ENCODE measurements at regions not wholly inside any gene's neighbourhood (a gene's known extent, or its start where the extent isn't known, plus 50 kb on each side); places are given as distances from the start of the nearest gene placed in this dataset.
A peak's percentile ranks its signal among the peaks of the same experiment; 100 is the strongest.

DNA sequence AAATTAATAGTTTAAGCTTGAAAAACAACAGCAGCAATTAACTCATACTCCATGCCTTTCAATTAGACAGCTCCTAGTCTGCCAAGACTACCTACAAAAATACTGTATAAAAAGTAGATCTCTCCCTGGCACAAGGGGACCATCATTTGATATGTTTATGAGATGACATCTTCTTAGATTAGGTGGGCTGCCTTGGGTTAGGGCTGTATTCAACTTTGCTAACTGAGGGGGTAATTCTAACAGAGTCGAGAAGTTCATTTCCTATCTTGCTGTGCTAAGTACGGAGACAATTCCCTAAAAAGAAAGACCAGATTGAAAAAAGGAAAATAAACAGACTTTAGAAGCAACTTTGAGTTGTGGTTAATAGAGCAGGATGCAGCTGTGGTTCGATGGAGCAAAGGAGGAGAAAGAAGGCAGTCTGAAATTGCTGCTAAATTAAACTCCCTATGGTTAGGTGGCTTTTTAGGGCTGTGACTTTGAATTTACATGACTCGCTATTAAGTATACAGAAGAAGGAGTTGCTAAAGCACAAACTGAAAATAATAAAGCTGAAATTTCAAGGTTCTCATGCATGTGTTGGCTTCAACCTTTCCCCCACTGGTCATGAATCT, 75.4 kb downstream of the CDC7 start:
- no peak for DNase-seq (ENCODE audit: low spot score)

DNA sequence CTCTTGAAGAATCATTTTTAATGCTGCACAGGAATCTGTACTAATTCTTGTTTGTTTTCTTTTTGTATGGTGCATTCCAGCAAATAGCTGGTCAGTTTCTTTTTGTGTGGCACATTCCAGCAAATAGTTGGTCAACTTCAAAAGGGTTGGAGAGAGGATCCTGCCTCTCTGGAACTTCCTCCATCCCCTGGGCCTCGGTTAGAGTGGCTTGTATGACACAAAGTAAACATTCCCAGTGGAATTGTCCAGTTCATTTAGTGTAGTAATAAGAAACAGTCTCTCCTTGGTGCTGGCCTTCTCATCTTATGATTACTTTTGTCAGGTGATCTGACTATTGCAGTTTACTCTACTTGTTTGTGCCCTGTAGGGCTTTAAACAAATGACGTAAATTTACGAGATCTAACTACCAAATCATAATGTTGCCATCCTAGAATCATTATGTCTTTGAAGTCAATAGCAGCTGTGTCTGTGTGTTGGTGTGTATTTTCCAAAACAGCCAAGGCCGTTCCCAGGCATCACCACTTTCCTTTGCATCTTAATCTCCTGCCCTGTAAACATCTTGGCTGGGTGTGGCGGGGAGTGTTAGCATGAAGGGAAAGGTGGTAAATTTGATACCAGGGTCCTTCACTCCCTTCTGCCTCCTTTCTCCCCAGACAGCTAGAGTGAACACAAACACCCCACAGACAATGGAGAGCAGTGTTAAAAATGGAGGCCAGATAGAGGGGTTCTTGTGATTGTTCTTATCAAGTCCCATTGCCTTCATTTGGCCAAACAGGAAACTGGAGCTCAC, 77.9 kb downstream of the CDC7 start:
- peak; percentile 8 for DNase-seq (ENCODE audit: low spot score)

DNA sequence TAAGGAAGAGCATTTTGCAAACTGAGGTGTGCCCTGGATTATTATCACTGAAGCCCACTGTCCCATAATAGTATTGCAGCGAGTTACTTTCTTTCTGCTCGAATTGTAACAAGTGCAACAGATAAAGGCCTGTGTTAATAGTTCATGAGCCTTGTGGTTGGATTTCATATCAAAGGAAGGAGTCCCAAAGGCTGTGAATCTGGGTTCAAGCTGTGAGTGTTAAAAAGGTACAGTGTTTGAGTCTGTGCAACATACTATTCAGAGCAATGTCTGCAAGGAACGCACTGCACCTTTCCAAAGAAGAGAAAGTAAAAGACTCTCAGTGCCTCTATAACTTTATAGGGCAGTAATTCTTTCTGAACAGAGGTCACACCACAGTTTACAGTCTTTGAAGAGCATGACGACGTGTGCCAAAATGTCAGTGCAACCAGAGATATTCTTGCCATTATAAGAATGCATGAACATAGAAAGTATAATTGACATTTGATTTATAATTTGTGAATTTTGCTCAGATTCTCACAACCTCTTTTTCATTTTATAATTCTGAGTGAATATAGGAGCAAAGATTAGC, 79.1 kb downstream of the CDC7 start:
- DNase-seq (ENCODE audit: low spot score): no peak

DNA sequence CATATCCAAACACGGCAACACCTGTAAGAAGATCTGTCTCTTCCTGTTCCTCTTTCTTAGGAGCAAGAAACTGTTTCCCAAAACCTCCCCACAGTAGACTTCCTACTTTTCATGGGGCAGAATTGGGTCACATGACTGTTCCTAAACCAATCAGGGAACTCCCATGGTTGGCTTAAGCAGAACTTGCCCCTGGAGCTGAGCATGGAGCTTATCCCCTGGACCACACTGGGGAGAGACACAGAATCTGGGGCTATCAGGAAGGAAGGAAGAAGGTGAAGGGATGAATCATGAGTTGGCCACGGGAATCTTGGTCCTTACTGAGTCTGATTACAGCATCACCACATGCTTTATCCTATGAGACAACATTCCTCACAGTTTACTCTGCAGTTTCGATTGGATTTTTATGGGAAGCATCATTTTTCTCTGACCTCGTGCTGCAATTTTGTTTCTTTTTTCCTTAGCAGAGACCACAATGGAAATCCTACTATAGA, 81.8 kb downstream of the CDC7 start:
- DNase-seq (ENCODE audit: low spot score): no peak

DNA sequence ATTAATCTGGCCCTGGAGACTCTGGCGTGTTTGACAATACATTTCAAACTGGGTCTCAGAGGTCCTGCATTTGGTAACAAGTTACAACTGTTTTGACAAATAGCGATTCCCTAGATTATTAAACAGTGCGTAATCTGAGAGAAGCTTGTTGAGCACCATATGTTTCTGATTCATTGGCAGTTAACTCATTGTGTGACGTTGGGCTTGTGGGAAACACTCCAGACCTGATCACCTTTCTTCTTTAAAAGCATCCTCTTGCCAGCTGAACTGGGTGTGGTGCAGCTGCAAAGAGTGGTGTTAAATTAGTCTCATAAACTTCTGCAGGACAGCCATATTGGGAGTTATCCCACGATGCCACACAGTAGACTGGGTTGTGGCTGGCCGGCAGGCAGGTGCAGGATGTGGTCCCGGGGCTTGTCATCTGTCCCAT, 82.7 kb downstream of the CDC7 start:
- DNase-seq (ENCODE audit: low spot score): no peak

DNA sequence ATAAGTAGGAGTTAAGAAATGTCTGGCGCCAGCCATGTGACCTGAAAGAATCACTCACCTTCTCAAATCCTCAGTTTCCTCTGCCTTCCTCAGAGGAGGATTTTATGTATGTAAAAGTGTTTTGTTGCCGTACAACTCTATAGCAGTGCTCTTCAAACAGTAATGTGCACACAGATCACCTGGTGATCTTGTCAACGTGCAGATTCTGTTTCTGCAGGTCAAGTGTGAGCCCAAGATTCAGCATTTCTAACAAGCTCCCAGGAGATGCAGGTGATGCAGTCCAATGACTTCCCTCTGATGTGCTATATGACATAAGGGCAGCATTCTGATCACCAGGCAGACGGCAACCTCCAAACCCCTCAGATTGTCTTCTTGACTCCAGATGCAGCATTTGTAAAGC, 83.7 kb downstream of the CDC7 start:
- DNase-seq (ENCODE audit: low spot score): no peak

DNA sequence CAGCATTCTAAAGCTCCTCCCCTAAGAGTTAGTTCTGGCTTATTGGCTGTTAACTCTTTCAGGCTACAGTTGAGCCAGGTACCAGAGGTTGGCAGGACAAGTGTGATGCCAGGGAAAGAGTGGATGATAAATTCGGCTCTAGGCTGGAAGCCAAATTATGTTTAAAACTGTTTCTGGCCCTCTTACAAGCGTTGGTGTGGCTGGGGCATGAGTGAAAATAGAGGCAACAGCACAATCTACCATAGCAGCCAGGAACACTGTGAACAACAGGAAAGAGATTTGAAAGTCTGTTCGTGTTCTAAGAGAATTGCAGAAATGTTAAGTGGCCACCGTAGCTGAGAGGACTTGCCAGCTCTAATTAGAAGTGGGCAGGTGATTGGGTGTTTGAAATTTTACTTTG, 84.2 kb downstream of the CDC7 start:
- no peak for DNase-seq (ENCODE audit: low spot score)

DNA sequence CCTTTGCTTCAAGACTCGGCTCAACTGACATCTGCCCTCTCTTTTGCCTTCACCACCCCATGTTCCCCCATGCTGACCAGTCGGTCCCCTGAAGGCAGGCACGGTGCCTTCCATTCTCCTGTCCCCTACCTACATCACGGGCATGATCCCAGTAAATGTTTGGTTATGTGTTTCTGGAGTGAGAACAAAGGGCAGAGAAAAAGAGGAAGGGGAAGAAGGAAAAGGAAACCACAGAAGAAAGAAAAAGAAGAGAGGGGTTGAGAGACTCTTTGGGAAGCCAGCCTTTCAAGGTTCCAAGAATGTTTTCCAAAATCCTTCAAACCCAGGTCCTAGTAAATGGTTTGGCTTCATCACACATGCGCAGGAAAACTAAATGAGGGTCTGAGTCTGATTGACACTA, 84.9 kb downstream of the CDC7 start:
- no peak for DNase-seq (ENCODE audit: low spot score)

DNA sequence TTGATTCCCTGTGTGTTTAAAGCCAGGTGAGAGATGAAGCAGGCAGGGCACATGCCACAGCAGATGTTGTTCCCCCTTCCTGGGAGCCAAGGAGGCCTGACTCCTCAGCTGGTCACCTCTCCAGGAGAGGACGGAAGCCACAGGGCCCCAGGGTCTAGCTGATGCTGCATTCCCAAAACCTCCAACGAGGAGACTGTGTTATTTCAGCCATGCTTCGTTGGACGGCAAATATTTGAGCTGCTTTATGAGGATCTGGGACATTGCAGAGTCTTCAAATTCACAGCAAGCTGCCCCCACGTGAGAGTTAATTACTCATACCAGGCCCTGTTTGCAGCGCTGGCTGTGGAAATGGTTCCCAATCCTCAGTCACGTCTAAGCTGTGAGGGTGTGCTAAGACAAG, 85.3 kb downstream of the CDC7 start:
- no peak for DNase-seq (ENCODE audit: low spot score)

DNA sequence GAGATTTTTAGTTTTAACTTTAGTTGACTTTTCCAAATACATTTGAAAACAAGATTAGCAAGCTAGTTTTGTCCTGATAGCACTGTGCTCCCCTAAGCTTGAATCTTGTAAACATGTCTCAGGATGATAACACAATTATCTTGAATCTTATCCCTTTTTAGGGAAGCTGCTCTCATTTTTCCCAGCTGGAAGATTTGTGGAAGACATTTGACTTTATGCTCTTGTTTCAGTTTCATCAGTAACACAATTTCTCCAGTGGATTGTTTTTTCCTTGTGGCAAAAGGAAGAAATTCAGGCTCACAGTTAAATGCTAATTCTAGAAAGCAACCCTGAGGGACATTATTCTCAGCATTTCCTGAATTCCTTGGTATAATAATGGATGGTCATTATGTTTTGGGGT, 88.8 kb downstream of the CDC7 start:
- no peak for DNase-seq (ENCODE audit: low spot score)

DNA sequence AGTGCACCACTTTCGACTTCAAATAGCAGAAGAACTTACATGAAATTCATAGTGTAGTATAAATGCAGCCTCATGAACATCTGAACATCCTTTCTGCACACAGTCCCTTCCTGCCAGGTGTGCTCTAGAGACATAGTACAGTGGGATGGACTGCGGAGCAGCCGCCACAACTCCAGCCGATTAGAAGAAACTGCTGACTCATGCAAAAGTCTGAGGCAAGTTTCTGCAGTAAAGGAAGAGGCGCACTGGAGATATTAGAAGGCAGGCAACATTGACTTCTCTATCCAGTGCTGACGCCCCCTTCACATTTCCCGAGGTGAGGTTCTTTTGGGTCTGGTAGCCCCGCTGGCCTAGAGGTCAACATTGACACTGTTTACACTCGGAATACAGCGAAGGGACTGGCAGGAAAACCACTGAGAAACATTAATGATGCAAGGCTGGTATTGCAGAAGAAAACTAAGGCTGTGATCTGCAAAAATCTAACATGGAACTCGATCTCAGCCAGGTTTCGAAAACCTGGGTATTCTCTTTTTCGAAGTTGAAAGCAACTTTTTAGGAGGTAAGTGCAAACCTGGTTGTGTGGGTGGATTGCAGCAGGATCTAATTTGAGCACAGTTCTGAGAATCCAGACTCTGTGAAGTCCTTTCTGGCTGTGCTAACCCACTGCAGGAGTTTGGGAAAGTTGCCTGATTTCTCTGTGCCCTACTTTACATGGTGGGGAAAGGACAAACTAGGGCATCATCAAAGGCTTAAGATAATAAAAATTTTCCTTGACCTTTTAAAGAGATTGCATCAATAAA, 90.7 kb downstream of the CDC7 start:
- peak; percentile 70 for DNase-seq (ENCODE audit: low spot score)

DNA sequence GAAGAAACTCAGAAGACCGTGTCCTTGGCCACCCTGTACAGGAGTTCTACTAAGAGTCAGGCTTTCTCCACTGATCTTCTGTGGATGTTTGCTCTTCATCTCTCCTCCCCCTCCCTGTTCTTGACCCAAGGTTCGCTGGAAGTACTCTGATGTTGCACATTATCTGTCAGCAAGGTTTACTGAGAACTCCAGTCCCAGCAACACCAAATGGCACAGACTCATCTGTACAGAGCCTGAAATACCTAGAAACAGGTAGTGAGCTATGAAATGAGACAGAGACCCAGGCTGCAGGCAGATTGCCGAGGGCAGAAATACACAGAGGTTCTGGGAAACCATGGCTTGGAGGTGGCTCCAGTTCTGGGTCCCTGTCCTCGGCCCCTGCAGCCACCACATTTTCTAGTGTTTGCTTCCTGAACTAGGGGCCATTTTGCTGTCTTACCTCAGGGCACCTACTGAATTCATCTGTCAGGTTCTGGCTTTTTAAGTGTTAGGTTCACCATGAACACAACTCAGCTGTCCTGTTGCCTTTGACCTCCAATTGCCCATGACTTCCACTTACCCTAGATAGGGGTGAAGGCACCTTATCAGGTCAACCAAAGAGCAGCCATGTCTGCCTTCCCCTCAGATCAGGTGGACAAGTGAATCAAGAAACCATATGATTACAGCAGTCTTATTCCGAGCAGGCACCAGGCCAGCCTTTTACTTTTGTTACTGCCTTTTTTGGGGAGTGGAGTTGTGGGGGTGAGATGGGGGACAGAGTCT, 92.2 kb downstream of the CDC7 start:
- no peak for DNase-seq (ENCODE audit: low spot score)

DNA sequence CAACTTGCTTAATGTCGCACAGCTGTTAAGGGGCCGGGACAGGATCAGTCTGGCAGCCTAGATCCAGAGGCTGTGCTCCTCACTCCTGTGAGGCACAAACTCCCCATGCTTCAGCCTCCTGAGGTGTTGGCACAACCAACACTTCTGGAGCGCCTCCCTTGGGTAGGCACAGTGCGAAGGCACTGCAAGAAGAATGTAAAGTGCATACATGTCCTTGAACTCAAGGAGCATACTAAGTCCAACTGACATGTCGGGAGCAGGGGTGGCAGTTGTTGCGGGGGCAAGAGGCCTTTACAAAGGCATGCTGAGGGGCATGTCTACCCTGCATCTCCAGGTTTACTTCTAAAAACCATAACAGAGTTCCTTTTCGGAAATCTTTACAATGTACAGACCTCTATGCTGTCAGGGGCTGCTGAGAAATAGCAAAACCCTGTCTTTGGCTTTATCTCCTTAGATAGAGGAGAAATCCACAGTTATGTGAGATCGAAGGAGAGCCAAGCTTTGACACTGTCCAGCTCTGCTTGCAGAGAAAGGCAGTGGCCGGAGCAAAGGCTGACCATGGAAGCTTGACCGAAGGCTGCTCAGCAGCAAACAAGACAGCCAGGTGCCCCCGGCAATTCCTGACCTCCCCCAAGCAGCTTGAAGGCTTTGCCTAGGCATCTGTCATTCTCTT, 93.9 kb downstream of the CDC7 start:
- DNase-seq (ENCODE audit: low spot score): no peak

DNA sequence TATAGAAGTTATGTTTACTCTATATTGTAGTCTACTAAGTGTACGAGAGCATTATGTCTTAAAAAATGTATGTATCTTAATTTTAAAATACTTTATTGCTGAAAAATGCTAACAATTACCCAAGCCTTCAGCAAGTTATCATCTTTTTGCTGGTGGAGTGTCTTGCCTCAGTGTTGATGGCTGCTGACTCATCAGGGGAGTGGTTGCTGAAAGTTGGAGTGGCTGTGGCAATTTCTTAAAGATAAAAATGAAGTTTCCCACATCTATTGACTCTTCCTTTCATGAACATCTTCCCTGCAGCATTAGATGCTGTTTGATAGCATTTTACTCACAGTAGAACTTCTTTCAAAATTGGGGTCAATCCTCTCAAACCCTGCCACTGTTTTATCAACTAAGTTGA, 95.8 kb downstream of the CDC7 start:
- DNase-seq (ENCODE audit: low spot score): peak; percentile 74

DNA sequence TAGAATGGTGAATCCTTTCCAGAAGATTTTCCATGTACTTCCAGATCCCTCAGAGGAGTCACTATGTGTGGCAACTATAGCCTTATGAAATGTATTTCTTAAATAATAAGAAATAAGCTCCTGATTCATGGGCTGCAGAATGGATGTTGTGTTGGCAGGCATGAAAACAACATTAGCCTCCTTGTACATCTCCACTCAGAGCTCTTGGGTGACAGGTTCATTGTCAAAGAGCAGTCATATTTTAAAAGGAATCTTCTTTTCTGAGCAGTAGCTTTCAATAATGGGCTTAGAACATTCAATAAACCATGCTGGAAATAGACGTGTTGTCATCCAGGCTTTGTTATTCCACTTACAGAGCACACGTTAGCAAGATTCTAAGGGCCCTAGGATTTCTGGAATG, 96.6 kb downstream of the CDC7 start:
- no peak for DNase-seq (ENCODE audit: low spot score)

DNA sequence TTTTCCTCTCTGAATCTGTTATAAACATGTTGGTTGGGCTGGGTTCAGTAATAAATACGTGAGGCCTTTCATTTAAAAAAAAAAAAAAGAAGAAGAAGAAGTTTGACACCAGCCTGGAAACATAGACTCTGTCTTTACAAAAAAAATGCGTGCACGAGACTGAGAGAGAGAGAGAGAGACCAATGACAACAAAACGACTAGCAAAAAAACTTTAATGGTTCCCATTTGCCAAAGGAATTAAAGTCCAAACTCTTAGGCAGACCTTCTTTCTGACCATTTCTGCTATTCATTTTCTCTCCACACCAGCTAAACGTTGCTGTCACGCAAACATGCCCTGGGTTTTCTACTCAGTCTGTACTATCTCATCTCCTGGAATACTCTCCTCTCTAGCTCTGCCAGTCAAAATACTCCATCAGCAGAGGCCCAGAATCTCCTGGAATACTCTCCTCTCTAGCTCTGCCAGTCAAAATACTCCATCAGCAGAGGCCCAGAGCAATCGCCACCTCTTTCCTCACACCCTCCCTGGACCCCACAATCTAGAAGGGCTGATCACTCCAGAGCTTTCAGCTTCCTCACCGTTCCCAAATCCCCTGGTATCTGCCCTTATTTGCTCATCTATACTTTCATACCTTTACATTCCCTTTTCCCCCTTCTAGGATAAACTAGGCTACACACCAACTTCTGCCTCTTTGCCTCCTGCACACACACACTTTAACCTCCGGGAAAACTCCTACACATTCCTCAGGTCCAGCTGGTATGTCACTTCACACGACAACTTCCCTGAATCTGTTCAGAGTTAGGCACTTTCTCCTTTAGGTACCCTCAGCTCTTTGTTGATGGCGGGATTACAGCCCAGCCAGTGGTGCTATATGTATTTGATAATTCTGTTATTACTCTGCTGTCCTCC, 100.0 kb downstream of the CDC7 start:
- no peak for DNase-seq (ENCODE audit: low spot score)

DNA sequence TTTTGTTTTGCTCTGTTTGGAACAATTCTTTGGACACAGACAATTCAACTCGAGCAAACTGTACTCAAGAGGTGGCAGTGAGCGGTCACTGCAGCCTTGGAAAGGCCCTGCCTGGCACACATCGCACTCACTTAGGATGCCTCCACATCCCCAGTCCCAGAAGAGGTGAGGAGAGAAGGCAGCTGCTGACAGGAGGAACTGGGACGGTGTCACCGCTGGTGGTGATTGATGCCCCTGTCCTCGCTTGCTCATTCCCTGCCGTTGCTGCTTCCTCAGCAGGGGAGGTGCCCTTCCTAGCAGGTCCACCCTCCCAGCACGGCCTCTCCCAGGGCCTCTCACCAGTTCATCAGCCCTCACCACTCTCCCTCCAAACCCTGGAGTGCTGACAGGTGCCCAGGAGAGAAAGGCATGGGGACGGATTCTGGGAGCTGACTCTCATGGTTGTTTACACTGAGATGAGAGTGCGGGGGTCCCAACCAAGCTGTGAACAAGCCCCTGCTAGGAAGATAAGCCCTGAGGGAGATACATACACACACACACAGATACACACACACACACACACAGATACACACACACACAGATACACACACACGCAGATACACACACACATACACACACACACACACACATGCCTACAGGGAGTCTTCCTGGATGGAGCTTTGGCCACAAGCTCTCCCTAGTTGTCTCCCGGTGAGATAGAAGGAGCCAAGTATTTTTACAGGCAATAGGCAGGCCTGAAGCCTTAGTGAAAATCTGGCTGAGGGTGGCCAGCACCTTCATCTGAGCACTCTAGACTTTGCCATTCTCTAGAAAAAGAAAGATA, 101.1 kb downstream of the CDC7 start:
- no peak for DNase-seq (ENCODE audit: low spot score)

DNA sequence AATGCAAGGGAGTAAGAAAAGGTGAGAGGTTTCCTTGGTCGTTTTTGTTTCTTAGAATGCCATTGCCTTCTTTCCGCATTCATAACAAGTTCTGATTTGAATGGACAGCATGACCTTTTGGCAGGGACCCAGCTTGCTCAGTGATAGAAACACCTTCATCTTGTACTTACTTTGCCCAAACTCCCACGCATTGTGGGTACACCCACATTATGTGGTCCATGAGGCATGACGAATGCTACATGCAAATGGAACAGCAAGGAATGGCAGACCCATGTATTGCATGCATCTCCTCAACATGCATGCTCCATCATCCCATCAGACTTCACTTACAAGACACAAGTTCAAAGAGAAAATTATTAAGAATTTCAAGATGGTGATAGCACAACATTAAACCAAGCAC, 102.8 kb downstream of the CDC7 start:
- DNase-seq (ENCODE audit: low spot score): no peak

DNA sequence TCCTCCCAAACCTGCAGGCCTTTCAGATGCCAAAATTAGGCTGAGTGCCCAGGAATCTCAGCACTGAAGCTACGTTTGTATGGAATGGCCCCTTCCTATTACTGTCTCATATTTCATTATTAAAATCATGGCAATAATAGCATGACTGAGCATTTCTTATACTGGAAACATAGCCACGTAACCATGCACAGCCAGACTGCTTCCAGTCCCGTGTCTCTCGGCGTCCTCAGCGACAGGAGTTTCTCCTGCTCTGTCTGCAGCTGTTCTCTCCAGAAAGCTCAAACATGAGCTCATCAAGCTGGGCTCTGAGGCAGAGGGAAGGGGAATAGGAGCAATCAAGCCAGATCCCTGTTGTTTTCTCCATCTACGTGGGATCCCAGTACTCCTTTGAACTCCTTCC, 104.0 kb downstream of the CDC7 start:
- DNase-seq (ENCODE audit: low spot score): no peak
